ENCODE measurements at regions not wholly inside any gene's neighbourhood (a gene's known extent, or its start where the extent isn't known, plus 50 kb on each side); places are given as distances from the start of the nearest gene placed in this dataset.

- TF ChIP-seq CTCF (conservative IDR thresholded peaks at IDR 0.05; ENCODE audit: low read depth in 2 of 2) (no peak), REST (IDR thresholded peaks at IDR 0.05; ENCODE audit: unreplicated experiment) (no peak), POLR2AphosphoS5 (IDR thresholded peaks at IDR 0.05; ENCODE audit: low read depth) (no peak), EZH2phosphoT487 (IDR thresholded peaks at IDR 0.05; ENCODE audit: unreplicated experiment) (no peak), EZH2 (IDR thresholded peaks at IDR 0.05; ENCODE audit: low read depth, unreplicated experiment) (no peak), ZNF114 (CRISPR knock-in tag; IDR thresholded peaks at IDR 0.05) (no peak), JUNB (IDR thresholded peaks at IDR 0.05; ENCODE audit: unreplicated experiment) (no peak), CREB1 (CRISPR knock-in tag; IDR thresholded peaks at IDR 0.05; ENCODE audit: low read depth) (no peak), ZNF331 (CRISPR knock-in tag; IDR thresholded peaks at IDR 0.05; ENCODE audit: low read depth) (no peak), NANOG (IDR thresholded peaks at IDR 0.05; ENCODE audit: borderline replicate concordance) (no peak), STAT1 (IDR thresholded peaks at IDR 0.05; ENCODE audit: unreplicated experiment) (no peak)
- TF ChIP-seq, protein P1, sequence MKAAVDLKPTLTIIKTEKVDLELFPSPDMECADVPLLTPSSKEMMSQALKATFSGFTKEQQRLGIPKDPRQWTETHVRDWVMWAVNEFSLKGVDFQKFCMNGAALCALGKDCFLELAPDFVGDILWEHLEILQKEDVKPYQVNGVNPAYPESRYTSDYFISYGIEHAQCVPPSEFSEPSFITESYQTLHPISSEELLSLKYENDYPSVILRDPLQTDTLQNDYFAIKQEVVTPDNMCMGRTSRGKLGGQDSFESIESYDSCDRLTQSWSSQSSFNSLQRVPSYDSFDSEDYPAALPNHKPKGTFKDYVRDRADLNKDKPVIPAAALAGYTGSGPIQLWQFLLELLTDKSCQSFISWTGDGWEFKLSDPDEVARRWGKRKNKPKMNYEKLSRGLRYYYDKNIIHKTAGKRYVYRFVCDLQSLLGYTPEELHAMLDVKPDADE (IDR thresholded peaks at IDR 0.05): no peak
- TF ChIP-seq, protein P2, sequence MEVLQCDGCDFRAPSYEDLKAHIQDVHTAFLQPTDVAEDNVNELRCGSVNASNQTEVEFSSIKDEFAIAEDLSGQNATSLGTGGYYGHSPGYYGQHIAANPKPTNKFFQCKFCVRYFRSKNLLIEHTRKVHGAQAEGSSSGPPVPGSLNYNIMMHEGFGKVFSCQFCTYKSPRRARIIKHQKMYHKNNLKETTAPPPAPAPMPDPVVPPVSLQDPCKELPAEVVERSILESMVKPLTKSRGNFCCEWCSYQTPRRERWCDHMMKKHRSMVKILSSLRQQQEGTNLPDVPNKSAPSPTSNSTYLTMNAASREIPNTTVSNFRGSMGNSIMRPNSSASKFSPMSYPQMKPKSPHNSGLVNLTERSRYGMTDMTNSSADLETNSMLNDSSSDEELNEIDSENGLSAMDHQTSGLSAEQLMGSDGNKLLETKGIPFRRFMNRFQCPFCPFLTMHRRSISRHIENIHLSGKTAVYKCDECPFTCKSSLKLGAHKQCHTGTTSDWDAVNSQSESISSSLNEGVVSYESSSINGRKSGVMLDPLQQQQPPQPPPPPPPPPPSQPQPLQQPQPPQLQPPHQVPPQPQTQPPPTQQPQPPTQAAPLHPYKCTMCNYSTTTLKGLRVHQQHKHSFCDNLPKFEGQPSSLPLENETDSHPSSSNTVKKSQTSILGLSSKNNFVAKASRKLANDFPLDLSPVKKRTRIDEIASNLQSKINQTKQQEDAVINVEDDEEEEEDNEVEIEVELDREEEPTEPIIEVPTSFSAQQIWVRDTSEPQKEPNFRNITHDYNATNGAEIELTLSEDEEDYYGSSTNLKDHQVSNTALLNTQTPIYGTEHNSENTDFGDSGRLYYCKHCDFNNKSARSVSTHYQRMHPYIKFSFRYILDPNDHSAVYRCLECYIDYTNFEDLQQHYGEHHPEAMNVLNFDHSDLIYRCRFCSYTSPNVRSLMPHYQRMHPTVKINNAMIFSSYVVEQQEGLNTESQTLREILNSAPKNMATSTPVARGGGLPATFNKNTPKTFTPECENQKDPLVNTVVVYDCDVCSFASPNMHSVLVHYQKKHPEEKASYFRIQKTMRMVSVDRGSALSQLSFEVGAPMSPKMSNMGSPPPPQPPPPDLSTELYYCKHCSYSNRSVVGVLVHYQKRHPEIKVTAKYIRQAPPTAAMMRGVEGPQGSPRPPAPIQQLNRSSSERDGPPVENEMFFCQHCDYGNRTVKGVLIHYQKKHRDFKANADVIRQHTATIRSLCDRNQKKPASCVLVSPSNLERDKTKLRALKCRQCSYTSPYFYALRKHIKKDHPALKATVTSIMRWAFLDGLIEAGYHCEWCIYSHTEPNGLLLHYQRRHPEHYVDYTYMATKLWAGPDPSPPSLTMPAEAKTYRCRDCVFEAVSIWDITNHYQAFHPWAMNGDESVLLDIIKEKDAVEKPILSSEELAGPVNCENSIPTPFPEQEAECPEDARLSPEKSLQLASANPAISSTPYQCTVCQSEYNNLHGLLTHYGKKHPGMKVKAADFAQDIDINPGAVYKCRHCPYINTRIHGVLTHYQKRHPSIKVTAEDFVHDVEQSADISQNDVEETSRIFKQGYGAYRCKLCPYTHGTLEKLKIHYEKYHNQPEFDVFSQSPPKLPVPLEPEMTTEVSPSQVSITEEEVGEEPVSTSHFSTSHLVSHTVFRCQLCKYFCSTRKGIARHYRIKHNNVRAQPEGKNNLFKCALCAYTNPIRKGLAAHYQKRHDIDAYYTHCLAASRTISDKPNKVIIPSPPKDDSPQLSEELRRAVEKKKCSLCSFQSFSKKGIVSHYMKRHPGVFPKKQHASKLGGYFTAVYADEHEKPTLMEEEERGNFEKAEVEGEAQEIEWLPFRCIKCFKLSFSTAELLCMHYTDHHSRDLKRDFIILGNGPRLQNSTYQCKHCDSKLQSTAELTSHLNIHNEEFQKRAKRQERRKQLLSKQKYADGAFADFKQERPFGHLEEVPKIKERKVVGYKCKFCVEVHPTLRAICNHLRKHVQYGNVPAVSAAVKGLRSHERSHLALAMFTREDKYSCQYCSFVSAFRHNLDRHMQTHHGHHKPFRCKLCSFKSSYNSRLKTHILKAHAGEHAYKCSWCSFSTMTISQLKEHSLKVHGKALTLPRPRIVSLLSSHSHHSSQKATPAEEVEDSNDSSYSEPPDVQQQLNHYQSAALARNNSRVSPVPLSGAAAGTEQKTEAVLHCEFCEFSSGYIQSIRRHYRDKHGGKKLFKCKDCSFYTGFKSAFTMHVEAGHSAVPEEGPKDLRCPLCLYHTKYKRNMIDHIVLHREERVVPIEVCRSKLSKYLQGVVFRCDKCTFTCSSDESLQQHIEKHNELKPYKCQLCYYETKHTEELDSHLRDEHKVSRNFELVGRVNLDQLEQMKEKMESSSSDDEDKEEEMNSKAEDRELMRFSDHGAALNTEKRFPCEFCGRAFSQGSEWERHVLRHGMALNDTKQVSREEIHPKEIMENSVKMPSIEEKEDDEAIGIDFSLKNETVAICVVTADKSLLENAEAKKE (CRISPR knock-in tag; IDR thresholded peaks at IDR 0.05): no peak
Measured at GRCh38 chr13:22032905-22033304, 362.0 kb downstream of the FGF9 start.

All from GM23338 (cell line).